HEK293 (cell line): ENCODE measurements at regions not wholly inside any gene's neighbourhood (a gene's known extent, or its start where the extent isn't known, plus 50 kb on each side); places are given as distances from the start of the nearest gene placed in this dataset.

Experiments used
- CTCF ChIP-seq: fragments of 450-650 bp; formaldehyde crosslinking; IDR thresholded peaks from 2 replicates; pipeline ENCODE4 v1.5.1; 2016; ENCODE audit warnings: missing biosample characterization, missing genetic modification characterization
- MEIS1 ChIP-seq: sonication (generic); formaldehyde crosslinking; IDR thresholded peaks from 2 replicates; pipeline ENCODE4 v1.8.1; 2022; ENCODE audit warnings: missing genetic modification reagents, mild to moderate bottlenecking, borderline replicate concordance
- ZNF140 ChIP-seq: fragments of 450-650 bp; formaldehyde crosslinking; IDR thresholded peaks from 2 replicates; pipeline ENCODE4 v1.5.1; 2016; ENCODE audit warnings: missing biosample characterization, missing genetic modification characterization
- ZNF174 ChIP-seq: fragments of 450-650 bp; formaldehyde crosslinking; IDR thresholded peaks from 2 replicates; pipeline ENCODE4 v1.5.0; 2017; ENCODE audit warnings: missing biosample characterization, mild to moderate bottlenecking, missing genetic modification characterization
- ZNF335 ChIP-seq: fragments of 450-650 bp; formaldehyde crosslinking; conservative IDR thresholded peaks from 2 replicates; pipeline ENCODE4 v1.5.1; 2016; ENCODE audit warnings: missing biosample characterization, missing genetic modification characterization
- ZNF404 ChIP-seq: fragments of 450-650 bp; formaldehyde crosslinking; IDR thresholded peaks from 2 replicates; pipeline ENCODE4 v1.5.1; 2017; ENCODE audit warnings: missing biosample characterization, missing genetic modification characterization
- ZNF423 ChIP-seq: fragments of 450-650 bp; formaldehyde crosslinking; IDR thresholded peaks from 2 replicates; pipeline ENCODE4 v1.5.1; 2016; ENCODE audit warnings: missing biosample characterization, missing genetic modification characterization
- ZNF777 ChIP-seq: fragments of 450-650 bp; formaldehyde crosslinking; IDR thresholded peaks from 2 replicates; pipeline ENCODE4 v1.5.1; 2017; ENCODE audit warnings: missing biosample characterization, missing genetic modification characterization, borderline replicate concordance

GRCh38 chr7:26567266-26567665 is 275.6 kb downstream of the SNX10 start:
- TF ChIP-seq ZNF335 (tag by site-specific recombination) (no peak), MEIS1 (CRISPR knock-in tag) (no peak), ZNF174 (tag by site-specific recombination) (no peak), ZNF404 (tag by site-specific recombination) (no peak), ZNF777 (tag by site-specific recombination) (no peak), ZNF140 (tag by site-specific recombination) (no peak), ZNF423 (tag by site-specific recombination) (no peak), CTCF (no peak)
